ENCODE measurements at regions not wholly inside any gene's neighbourhood (a gene's known extent, or its start where the extent isn't known, plus 50 kb on each side); places are given as distances from the start of the nearest gene placed in this dataset.

DNA sequence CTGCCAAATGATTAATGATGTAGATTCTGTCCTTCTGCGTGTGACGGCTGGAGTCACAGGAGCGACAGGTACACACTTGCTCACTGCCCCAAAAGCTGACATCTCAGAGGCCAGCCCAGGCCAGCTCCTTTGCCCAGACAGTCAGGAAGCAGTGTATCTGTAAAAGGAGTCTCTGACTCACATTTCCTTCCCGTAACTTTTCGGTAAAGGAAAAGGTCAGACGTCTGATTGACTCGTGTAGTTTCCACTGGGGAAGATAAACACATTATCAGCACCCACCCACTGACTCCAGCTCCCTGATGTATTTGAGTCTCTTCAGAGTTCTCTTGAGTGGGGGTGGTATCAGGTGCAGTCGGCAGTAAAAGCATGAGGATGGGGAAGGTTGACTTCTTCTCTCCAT is 64.4 kb upstream of the WWC1 start:
- TF ChIP-seq, protein P1, sequence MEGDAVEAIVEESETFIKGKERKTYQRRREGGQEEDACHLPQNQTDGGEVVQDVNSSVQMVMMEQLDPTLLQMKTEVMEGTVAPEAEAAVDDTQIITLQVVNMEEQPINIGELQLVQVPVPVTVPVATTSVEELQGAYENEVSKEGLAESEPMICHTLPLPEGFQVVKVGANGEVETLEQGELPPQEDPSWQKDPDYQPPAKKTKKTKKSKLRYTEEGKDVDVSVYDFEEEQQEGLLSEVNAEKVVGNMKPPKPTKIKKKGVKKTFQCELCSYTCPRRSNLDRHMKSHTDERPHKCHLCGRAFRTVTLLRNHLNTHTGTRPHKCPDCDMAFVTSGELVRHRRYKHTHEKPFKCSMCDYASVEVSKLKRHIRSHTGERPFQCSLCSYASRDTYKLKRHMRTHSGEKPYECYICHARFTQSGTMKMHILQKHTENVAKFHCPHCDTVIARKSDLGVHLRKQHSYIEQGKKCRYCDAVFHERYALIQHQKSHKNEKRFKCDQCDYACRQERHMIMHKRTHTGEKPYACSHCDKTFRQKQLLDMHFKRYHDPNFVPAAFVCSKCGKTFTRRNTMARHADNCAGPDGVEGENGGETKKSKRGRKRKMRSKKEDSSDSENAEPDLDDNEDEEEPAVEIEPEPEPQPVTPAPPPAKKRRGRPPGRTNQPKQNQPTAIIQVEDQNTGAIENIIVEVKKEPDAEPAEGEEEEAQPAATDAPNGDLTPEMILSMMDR (IDR thresholded peaks at IDR 0.05 in 4 of 5, conservative IDR thresholded peaks at IDR 0.05 in 1 of 5) = no peak
- TF ChIP-seq POLR2A (IDR thresholded peaks at IDR 0.05) = no peak

Data from gastrocnemius medialis (tissue), 4 donors.